ENCODE measurements at regions not wholly inside any gene's neighbourhood (a gene's known extent, or its start where the extent isn't known, plus 50 kb on each side); places are given as distances from the start of the nearest gene placed in this dataset.
"Not testable (repeated sequence)": the region's sequence is repeated elsewhere in the genome, so short reads cannot be mapped to it uniquely, and the experiment has no call there.

DNA sequence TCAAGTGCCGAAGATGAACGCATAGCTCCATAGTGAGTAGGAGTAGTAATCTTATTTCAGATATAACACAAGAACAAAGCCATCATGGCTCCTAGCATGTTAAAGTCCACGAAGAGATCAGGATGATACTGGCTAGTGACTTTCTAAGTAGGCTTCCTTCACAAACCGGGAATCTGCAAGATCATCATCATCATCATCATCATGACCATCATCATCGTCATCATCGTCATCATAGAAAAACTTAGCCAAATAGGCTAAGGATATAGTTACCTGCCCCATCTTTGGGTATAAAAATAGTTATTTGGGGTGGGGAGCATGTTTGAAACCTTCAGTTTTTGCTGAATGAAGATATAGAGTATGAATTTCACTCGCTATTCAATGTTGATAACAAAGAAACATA is 57.9 kb downstream of the PYDC2 start:
- DNase-seq: no peak

DNA sequence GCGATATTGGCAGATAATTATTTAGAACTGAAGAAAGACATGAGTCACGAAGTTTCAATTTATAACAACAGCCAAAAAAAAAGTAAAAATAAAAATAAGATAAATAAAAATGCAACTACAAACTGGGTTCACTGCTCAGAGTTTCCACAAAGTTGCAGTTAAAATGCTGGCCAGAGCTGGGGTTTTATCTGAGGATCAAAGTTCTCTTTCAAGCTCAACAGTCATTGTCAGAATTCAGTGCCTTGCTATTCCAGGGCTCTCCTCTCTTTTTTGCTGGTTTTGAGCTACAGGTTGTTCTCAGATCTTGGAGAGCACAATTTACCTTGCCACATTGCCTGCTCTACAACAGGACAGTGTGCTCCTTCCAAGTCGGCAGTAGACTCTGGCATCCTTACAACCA is 60.1 kb downstream of the PYDC2 start:
- DNase-seq: no peak

DNA sequence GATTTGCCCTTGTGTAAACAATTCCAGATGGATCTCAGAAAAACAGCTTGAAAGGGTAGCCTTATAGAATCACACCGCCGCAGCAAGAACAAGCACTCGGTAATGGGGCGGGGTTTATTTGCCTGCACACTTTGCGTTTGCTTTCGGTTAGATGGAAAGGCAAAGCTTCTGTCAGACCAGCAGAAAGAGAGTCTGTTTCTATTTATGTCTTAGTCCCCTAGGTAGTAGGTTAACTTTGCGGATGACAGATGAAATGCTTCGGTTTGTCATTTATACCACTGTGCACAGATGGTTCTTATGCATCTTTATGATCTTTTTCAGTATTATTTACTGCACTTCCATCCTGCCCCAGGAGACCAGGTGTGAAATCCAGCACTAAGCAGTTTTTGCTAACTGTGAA is 62.2 kb downstream of the PYDC2 start:
- DNase-seq: peak; percentile 18

DNA sequence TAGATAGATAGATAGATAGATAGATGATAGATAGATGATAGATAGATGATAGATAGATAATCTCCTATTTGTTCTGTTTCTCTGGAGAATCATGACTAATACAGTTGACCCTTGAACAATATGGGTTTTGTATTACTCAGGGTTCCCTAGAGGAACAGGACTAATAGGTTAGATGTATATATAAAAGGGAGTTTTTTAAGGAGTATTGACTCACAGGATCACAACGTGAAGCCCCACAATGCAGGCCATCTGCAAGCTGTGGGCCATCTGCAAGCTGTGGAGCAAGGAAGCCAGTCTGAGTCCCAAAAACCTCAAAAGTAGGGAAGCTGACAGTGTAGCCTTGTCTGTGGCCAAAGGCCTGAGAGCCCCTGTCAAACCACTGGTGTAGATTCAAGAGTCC is 67.6 kb downstream of the PYDC2 start:
- no peak for DNase-seq

DNA sequence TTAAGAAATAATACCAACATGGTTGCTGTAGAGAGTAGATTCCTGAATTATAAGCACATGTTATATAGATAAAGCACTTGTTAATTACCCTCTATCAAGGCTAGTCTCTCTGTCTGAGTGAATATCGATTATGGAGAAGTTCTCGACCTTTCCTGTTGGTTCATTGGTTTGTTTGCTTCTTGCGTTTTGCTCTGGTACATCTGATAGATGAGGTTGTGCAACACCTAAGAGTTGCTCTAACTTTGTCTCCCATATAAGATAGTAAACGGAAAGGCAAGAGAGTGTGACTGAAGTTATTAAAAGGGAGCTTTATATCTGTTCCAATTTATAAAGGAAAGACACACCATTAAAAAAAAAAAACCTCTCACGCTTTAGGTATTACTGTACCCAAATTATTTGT is 69.0 kb downstream of the PYDC2 start:
- no peak for DNase-seq

DNA sequence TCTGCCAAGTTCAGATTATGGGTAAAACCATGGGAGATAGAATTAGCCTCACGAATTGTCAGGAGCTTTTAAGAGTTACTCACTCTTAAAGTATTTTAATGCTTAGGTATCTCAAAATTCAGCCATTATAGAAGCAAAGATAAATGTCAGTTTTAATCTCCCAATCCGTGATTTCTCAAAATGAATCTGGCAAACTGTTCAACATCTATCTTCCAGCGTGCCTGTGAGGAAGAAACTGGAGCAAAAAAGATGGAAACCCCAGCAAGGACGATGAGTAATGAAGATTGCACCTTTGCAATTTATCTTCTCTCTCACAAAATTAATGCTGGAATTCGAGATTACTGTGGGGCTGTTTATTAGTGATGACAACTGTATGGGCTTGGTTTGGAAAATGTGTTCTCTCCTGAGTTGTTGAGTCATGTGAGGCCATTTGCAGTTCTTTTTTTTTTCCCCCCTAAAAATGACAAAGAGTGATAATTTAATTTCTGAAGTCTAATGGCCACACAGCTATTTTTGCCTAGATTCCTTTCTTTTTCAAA is 70.5 kb downstream of the PYDC2 start:
- DNase-seq: no peak

DNA sequence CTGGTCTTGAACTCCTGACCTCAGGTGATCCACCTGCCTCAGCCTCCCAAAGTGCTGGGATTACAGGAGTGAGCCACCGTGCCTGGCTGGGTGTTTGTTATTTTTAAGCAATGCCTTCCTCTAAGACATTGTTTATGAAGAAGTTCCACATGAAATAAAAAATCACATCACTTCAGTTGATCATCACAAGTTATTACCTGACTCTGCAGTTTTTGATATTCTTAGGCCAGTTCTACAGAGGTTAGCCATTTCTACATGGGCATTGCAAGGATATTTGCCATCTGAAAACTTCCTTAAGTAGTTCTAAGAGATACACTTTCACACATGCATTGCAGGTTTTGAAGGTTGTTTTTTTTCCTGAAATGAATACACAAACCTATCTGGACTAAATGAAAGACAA is 82.1 kb downstream of the PYDC2 start:
- DNase-seq: no peak

DNA sequence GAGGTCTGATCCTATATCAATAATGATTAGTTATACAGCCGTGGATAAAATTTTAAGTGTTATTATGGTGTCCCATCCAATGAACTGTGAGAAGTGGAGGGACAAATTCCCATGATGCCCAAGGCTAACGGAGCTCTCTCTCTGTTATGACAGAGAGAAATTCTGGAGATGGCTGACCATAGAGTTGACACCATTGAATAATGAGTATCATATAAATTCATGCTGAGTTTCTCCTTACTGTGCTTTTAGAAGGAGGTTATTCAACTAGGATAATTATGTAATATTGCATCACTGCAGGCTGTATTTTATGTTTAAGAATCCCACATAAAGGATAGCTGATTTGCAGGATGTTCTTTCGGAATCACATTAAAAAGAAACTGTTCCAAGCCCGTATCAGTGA is 82.9 kb downstream of the PYDC2 start:
- DNase-seq: no peak

DNA sequence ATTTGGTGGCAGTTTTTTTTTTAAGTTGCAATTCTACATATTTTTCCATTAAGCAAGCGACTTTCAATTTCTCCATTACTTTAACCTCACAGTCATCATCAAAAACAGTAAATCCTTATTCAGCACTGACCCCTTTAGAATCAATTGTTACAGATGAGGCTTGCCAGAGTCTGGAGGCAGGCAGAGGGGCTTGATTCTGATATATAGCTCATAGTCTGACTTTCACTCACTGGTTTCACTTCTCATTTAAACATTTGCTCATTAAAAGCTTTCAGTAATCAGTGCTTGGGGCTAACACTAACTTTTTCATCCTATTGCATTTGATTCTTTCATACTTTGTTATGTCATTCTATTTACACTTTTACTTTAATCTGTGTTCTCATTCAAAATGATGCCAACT is 88.4 kb downstream of the PYDC2 start:
- DNase-seq: no peak

DNA sequence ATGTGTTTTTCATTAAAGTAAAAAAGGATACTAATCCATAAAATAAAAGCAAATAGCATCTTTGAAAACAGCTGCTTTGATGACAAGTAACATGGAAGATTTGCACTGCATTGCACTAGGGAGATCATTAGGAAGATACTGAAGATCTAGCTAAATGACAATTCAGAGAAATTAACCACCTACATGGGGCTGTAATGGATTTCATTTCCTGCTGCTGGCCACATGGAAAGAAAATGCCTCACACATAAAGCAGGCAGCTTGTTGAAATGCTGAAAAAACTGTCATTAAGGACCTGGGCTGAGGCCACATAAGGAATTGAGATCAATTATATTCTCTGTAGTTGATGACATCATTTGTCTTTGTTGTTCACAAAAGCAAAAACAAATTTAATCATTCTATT is 94.1 kb downstream of the PYDC2 start:
- no peak for DNase-seq

DNA sequence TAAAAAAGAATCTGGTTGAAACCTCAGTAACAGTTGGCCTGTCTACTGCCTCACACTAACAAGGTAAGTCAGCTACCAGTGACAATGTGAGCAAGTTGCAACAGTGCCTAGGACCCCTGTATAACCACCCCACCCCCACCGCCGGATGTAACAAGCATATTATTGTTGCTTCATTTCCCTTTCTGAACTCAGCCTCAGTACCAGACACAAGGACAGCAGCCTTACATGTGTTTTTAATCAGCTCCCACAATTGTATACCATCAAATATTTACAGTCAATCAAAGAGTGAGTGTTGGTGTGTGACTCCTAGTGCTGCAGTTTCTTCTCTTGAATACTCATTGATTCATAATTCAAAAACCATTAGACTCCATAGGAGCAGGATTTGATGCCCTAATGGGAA is 96.4 kb downstream of the PYDC2 start:
- DNase-seq: no peak

DNA sequence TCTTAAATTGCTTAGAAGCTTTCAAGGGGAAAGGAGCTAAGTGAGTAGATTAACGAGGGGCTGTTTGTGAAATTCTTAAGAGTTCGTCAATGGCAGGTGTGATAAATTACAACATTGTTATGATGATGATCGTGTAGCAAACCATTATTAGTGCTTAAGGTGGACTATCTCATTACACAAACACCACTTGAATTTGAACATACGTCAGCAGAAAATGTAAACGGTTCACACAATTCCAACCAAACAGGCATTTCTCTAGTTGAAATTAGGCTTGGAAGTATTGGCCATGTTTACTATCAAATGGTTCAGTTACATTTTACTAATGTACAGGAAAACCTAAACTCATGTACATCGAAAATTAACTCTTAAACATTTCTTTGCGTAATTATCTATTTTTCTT is 102.8 kb downstream of the PYDC2 start:
- DNase-seq: no peak

DNA sequence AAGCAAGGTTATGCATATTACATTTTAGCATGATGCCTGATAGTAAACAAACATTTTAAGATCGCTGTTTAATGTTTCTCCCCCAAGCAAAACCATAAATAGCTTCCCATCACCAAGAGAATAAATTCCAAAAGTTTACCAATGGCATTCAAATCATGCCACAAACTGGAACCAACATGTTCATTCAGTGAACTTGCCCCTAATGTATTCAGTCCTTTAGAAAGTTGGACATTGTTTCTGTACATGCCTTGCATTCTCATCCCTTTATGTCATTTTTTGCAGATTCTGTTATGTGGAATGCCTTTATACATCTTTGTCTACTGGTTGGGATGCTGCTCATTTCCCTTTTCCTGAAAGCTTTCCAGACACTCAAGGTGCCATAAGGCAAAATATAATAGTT is 105.5 kb downstream of the PYDC2 start:
- no peak for DNase-seq

DNA sequence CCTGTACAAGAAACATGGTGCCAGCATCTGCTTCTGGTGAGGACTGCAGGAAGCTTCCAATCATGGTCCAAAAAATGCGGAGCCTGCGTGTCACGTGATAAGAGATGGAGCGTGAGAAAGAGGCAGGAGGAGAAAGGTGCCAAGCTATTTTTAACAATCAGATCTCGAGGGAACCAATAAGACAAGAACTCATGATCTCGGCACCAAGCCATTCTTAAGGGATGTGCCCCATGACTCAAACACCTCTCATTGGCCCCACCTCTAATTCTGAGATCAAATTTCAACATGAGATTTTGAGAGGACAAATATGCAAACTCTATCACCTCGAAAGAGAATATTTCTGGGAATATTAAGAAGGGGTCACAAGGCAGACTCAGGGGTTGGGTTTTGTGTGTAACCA is 107.2 kb downstream of the PYDC2 start:
- DNase-seq: no peak

DNA sequence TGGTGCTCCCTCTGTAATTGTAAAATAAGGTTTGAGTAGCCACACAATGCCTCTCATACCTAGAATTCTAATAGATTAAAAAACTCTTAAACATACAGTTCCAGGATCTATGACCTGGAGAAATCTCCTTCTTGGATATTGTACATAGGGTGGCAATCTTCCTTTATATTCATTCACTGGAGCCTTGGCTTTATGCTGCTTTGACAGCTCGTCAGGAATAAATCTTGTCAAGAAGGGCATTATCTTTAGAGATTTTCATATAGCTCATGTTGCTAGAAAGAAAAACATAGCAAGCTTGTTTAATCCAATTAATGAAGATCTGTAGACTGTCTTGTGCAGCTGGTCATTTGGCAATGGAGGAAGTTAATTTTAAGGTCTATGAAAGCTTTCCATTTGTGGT is 131.1 kb downstream of the PYDC2 start:
- no peak for DNase-seq

DNA sequence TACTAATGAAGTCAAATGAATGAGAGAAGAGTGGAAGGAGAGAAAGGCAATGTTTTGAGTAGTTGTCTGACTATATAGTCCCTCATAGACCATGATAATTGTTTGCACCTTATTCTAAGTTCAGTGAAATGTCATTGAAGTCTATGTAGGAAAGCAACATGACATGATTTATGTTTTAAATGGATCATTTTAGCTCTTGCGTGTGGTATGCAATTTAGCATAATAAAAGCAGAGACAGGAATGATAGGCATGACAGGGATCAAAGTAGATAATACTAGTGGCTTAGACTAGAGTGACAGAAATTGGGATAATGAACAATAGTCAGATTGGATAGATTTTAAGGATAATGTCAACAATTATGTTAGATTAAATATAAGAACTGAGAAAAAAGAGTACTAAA is 132.5 kb downstream of the PYDC2 start:
- DNase-seq: no peak

DNA sequence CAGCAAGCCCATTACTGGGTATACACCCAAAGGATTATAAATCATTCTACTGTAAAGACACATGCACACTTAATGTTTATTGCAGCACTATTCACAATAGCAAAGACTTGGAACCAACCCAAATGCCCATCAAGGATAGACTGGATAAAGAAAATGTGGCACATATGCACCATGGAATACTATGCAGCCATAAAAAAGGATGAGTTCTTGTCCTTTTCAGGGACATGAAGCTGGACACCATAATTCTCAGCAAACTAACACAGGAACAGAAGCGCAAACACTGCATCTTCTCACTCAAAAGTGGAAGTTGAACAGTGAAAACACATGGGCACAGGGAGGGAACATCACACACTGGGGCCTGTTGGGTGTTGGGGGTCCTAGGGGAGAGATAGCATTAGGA is 154.5 kb downstream of the PYDC2 start:
- not testable (repeated sequence) for DNase-seq

DNA sequence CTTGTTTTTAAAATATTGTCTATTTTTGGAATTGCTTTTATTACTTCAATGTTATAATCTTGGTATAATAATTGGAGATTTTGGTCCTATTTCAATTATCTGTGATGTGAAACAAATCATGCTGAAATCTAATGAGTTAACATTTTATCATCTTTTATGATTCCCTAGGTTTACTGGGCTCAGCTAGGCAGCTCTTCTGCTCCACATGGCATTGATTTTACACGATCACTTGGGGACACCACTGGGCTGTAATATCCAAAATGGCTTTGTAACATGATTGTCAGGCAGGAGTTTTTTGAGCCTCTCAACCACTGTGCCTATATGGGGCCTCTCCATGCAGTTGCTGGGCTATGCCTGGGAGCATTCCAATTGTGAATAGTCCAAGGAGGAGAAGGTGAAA is 163.3 kb downstream of the PYDC2 start:
- no peak for DNase-seq

DNA sequence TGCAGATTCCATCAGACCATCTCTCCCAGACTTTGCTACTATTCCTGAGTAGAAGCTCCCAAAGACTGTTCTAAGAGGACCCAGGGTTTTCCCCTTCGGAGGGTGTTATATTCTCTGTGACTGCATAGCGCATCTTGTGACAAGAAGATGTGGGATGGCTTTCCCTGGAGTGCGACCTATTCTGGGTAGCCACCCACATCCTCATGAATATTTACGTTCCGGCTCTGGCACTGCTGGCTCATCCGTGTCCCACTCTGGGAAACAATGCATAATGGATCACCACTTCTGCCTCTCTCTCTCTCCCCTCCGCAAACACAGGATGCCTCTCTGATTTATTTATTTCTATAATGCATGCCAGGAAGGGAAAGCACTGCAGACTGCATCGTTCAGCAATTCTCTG is 166.1 kb downstream of the PYDC2 start:
- DNase-seq: peak; percentile 7

DNA sequence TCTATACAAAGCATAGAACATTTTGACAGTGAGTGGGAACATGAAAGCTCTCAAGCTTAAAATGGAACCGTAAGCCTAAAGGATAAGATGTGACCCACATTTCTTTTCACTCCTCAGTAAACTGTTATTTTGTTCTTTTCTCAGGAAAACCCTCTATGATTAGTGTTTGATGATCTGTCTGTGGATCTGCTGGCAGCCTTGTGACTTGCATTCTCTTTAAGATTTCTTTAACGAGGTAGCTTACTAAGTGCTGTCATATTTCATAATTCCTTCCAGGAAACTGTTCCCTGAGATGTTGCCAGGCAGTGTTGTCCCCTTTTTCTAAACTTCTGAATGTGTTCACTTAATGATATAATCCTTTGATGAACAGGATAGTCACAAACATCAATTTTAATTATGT is 167.6 kb downstream of the PYDC2 start:
- no peak for DNase-seq

DNA sequence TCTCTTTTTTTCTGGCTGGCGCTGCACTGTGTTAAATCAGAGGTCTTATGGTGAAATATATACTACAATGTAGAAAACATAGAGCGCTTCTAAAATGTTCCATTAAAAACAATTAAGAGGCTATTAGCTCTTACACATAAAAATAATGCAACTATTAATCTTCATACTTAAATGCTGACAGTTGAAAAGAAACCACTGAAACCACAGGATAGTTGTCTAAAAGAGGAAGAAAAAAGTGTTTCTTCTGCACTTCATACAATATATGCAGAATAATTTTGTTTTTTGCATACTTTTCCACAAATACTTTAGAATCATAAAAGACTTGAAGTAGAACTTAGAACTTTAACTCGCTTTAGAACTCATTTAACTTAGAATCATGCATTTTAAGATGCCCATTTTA is 170.5 kb downstream of the PYDC2 start:
- no peak for DNase-seq

DNA sequence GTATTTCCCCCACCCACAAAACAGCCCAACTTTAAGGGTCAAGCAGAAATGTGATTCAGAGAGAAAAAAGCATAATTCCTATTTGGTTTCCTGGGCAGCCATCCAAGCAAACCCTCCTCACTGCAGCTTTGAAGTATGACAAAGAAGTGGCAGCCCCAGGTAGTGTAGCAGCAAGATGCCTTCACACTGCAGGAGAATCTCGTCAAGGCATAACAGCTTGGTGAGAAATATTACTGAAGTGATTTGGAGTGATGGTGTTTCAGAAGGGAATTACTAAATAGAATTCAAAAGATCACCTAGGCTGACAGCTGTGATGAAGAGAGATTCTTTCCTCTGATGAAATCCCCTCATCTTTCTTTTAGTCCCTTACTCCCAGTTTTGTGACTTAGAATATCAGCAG is 173.9 kb downstream of the PYDC2 start:
- no peak for DNase-seq

DNA sequence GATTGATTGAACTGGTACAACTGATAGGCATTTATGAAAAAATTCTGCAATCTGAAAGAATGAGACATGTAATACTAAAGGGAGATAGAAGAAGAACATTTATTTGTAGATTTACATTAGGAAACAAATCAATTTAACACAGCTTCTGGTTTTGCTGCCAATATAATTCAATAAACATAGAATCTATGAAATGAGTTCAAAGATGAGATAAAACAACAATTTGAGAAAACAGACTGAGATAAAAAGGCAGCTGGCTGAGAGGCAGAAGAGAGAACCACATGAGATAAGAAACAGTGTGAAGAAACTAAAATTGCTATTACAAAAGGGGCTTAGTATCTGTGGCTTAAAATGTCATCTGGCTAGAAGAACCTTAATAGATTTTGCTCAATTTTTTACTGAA is 176.6 kb downstream of the PYDC2 start:
- DNase-seq: no peak

DNA sequence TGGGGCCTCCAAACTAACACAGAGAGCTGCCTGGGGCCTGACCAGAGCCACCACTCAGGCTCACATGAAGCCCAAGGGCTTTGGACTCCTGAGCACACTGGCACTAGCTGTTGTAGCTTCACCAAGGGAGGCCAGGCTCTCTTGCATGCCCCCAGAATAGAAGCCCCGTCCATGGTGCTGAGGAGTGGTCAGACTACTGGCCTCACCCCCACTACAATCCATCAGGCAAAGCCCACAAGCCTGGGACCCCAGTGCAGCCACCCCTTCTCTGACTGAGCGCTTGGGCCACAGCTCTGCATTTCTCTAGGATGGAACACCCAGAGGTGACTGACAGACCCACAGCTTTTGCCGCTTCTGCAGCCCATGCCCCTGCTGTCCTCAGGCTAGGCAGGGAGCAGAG is 180.8 kb downstream of the PYDC2 start:
- no peak for DNase-seq

DNA sequence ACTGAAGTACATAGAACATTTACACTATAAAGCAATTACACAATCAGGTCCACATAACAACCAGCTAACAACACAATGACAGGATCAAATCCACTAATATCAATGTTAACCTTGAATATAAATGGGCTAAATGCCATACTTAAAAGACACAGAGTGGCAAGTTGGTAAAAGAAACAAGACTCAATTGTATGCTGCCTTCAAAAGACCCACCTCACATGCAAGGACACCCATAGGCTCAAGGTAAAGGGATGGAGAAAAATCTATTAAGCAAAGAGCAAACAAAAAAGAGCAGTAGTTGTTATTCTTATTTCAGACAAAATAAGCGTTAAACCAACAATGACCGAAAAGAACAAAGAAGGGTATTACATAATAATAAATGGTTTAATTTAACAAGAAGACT is 183.3 kb downstream of the PYDC2 start:
- no peak for DNase-seq
